Dermis blood vessel endothelial cell (primary cell): ENCODE measurements at regions not wholly inside any gene's neighbourhood (a gene's known extent, or its start where the extent isn't known, plus 50 kb on each side); places are given as distances from the start of the nearest gene placed in this dataset.

ENCODE experiments used
- DNase-seq: peaks from one replicate; pipeline ENCODE4 v3.0.0; 2010

DNA sequence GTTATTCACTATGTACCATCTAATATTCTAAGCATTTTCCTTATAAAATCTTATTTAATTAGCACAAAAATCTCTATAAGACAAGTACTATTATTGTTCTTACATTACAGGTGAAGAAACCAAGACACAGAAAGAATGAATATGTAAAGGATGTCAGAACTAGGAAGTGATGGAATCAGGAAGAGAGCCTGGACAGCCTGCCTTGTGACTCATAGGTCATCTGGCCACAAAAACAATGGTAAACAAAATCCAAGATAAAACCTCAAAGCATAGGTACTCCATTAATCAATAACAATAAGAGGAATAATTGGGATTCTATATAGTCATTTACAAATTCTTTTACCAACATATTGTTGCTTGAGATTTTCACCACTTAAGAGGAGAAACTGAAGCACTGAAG lies 505.4 kb upstream of the PIK3C3 start:
- no peak for DNase-seq

DNA sequence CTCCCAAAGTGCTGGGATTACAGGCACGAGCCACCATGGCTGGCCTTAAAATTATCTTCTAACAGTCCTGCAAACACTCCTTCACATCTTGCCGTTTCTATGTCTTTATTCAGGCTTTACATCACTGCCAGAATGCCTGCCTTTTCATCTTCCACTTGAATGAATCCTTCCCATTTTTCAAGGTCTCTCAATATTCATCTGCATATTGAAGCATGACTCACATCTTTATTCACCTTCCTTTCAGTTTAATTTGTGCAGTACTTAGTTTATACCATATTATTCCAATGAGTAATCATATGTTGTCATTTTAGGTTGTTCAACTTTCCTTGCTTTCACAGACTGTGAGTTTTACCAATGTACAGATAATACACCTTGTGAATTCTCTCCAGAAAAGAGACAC lies 510.1 kb upstream of the PIK3C3 start:
- DNase-seq: no peak

DNA sequence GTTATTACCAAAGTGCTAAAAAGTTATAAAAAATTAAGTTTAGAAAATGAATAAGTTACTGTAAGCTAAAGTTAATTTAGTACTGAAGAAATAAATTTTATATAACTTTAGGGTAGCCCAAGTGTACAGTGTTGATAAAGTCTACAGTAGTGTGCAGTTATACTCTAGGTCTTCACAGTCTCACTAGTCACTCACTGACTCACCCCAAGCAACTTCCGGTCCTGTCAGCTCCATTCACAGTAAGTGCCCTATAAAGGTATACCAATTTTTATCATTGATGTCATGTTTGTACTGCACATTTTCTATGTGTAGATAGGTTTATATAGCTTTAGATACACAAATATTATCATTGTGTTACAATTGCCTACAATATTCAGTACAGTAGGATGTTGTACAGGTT lies 518.3 kb upstream of the PIK3C3 start:
- DNase-seq: no peak

DNA sequence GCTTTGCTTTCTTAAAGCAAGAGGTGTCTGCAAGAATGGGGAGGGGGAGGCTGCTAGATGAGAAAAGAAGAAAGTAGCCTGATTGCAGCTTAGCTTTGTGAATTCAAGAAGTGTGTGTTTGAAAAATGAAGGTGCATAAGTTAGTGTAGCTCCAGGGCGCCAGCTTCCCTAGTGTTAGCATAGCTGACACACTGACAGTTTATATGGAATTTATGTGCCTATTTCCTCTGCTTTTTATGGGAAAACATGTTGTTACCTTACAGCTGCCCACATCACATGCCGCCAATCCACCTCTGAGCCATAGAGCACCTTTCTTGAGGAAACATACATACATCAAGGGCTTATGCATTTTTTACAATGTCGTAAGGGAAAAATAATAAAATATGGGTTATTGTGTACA lies 536.4 kb upstream of the PIK3C3 start:
- DNase-seq: no peak

DNA sequence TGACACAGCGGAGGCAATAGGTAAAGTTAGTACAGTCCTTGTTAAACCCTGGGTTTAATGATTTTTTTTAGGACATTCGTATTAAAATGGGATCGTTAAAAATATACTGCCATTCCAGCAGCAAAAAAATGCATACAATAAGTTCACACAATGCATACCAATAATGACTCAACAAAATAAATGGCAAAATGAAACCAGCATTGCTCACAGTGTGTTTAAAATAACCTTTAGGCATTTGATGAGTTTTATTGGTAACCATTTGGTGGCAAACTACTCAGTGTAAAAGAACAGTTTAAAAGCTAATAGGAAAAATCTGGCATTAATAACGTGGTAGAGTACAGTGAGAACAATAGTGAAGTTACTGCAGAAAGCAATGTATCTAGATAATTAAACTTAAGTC lies 539.0 kb upstream of the PIK3C3 start:
- no peak for DNase-seq

DNA sequence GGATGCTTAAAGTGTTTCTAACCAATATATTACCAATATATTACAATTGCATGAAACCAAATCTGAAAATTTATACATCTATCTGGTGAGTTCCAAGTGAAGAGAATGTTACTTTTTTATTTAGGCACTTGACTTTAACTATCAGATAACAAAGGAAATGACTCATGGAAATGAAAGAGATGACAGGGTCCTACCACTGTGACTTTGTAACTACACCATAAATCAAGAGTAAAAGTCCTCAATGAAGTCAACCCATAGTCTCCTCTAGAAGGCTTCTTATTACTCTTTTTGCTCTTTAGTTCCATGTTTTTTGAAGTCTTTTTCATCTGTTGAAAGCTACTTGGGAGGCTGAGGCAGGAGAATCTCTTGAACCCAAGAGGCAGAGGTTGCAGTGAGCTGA lies 545.0 kb upstream of the PIK3C3 start:
- DNase-seq: no peak

DNA sequence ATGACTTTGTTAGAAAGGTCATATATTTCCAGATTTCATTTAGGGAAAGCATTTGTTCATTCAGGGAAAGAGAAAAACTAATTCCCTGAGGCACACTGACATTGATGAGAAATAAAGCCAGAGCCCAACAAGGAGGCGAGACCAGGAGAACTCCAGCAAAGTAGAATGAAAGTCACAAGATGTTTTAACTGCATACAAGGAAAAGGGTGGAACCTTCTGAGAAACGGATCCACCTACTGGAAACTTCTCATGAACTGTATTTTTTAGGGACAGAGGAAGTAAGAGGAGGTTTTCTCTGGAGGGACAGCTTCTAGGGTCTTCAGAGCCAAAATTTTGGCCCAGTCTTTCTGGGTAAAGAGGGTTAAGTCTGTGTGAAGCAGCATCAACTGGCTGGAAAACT lies 548.2 kb upstream of the PIK3C3 start:
- no peak for DNase-seq

DNA sequence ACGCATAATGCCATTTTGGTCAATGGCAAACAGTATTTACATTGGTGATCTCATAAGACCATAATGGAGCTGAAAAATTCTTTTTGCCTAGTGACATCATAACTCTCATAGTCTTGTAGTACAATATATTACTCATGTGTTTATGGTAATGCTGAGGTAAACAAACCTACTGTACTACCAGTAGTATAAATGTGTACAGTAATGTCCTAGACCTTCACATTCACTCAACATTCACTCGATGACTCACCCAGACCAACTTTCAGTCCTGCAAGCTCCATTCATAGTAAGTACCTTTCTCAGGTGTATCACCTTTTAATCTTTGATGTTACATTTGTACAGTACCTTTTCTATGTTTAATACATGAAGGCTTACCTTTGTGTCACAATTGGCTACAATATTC lies 558.2 kb upstream of the PIK3C3 start:
- DNase-seq: no peak

DNA sequence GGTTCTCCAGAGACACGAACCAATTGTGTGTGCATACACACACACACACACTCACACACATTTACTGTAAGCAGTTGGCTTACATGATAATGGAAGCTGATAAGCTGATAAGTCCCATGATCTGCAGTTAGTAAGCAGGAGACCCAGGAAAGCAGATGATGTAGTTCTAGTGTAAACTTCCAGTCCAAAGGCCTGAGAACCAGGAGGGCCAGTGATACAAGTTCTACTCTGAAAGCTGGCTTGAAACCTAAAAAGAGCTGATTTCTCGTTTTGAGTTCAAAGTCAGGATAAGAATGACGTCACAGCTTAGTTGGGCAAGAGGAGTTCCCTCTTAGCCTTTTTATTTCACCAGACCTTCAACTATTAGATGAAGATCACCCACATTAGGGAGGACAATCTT lies 558.8 kb upstream of the PIK3C3 start:
- DNase-seq: no peak

DNA sequence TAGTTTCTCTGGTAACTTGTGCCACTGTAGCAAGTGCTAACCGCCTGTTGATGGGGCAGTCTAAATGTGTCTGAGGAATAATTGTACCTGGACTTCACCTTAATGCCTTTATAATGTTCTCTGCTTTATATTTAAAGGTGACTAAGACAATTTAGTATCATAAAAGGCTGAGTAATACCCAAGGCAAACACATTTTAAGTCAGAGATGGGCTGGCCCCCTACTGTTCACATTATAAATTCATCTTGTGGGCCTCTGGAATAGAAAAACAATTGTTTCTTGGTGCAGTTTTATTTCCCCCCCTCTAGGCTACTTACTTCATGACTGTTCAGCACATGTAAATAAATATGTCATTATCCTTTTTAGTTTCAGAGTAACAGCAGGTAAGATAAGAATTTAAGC lies 559.3 kb upstream of the PIK3C3 start:
- no peak for DNase-seq

DNA sequence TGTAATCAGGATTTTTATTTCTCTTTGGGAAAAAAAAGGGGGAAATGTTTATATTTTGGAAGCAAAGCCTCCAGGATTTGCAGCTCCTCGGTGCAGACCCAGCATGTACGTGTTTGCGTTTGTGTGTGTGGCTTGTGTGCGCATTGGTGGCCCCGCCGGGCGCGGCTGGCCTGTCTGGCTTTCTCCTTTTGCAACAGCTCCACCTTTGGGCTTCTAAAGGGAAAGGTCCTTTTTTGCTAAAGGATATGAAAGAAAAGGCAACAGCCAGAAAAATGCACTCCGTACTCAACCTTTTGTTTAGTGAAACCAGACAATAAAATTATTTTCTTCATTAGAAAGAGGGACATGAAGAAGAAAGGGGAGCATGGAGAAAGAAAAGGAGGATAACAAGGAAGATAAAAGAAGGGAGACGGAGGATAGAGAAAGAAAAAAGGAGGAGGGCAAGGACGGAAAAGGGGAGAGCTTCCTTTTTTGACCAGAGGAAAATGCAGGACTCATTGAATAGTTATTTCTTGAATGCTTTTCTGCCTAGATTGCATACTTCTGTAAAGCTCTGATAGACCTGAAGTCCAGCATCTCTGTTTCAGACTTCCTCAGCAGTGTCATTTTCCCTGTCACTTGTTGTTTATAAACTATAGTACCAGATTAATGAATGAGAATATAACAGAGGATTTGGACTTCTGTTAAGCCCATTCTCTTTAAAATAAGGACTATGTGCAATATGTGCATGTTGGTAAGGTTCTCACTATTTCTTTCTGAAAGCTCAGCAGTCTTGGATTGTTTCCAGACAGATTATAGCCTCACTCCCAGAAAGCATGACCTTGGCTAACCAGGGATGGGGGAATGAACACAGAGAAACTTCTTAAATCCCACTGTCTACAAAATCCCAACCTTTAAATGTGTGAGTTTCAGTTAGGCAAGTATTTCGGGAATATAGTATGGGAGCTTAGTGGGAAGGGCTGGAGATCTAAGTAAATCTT lies 563.1 kb upstream of the PIK3C3 start:
- DNase-seq: no peak

DNA sequence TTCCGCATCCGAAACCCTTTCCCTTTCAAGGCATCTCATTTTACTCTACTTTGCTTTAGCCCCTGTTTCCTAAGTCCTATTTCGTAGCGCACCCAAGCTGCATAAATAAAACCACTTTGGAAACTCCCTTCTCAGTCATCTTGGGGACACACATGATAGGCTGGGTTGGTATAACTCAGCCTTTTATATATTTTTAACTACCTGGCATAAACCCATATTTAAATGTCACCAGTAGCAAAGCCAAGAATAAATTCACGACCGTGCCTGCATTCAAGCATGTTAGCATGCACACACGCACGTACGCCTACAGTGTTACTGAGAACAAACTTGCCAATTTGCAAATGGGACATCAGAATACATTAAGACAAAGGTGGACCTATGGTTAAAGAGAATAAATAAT lies 564.7 kb upstream of the PIK3C3 start:
- no peak for DNase-seq

DNA sequence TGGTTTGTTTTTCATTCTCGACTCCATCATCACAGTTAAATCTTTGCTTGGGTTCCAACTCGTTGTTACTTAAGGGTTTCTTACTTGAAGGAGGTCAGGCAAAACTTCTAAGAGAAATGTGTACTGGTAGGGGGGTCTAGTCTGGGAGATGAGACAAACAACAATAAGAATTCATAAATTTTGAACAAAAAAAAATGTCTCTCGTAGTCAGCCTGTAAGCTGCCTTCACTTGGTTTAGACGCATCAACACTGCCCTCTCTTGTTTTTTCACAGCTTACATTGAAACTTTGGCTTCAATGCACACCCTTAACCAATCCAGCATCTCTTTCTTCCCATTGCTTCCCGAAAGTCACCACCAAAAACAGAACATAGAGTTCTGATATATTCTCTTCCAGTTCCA lies 576.4 kb upstream of the PIK3C3 start:
- DNase-seq: no peak

DNA sequence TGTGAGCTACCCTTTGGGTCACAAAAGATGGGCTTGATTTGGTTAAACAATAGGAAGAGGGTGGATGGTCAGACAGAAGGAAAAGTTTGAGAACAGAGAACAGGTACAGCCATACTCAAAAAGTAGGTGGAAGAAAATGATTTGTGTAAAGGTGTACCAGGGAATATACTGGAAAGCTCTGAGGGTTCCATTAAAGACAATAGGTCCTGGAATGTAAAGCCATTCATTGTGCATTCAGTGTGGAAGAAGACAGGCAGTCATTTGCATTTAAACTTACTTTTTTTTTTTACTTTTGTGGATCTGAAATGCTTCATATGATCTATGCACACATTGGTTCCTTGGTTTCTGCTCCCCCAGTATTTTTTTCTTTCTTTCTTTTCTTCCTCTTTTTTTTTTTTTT lies 581.4 kb upstream of the PIK3C3 start:
- no peak for DNase-seq

DNA sequence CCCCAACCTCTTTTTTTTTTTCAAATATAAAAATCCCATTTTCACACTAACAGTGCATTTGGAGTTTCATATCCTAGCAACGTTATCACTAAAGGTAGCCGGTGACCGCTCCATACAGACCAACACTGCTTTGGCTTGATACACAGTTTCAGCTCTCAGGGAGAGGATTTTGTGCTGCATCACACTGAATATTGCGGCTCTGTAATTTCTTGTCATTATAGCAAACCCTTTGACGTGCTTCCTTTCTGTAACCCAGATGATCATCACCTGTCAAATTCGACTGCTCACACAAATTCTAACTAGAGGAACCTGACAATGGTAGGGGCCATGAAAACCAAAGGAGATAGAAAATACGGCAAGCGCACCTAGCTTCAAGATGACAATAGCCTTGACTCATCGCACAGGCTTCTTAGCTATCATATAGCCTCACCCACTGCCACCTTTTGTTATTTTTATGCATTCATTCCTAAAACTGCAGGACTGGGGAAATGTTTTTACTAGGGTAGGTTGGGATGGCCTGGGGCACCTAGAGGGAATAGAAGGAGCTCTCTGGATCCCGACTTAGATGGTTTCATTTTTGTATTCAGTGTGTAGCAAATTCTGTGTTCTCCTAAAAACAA lies 582.9 kb upstream of the PIK3C3 start:
- no peak for DNase-seq

DNA sequence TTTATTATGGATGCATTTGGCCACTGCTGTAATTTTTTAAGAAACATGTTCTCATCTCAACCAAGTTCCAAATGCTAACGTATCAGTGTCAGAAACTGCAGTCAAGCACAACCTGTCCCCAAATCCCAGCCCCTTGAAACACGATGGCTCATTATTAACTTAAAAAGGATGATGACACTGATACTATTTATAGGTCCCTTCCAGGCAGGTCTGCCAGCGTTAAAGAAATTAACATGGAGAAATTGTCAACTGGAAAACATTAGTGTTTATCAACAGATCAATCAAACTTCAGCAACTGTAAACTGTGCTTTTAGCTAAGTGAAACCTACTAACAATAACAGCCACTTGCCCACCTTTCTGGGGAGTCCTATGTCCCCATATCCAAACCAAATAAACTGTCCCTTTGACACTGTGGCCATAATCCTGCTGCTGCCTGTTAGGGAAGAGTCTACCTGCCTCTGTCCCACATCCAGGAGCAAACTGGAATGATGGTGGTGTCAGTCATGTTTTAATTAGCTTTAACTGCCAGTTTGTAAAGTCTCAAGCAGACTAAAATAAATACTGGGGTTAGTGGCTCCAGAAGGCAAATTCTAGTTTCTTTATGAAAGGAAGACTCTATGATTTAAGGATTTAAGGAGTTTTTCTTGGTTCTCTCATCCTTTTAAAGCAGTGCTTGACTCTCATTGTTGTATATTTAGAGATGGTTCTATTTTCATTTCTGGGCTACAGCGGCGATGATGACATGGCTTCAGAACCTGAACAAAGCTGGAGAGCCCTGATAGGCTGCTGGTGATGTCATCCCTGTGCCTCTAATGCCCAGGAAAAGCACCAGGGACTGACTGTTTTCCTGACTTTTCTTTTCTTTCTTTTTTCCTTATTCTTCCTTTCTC lies 583.6 kb upstream of the PIK3C3 start:
- DNase-seq: no peak

DNA sequence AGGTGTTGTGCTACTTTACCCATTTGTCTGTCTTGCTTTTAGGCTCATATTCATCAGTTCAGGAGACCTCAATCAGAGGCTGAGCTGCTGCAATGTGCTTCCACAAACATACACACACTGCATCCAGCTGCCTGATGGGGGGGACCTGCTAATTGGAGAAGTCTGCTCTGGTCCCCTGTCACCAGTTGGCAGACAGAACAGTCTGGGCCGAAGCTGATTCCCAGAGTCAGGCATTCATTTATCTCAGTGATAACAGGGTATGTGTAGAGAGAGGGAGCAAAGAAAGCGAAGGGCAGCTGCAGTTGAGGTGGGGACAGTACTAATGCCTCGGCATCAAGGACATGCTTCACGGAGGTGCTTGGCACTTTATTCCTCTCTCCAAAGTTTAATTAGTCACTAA lies 584.3 kb upstream of the PIK3C3 start:
- no peak for DNase-seq

DNA sequence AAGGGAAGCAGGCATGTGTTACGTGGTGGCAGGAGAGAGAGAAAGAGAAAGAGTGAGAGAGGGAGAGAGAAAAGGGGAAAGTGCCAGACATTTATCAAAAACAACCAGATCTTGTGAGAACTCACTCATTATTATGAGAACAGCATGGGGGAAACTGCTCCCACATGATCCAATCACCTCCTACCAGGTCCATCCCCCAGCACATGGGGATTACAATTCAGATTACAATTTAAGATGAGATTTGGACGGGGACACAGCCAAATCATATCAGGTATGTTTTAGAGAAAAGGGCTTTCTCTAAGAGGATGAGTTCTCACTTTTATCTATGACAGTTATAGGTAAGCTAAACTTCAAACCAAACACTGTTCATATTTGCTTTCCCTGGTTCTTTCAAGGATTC lies 597.3 kb upstream of the PIK3C3 start:
- DNase-seq: no peak

DNA sequence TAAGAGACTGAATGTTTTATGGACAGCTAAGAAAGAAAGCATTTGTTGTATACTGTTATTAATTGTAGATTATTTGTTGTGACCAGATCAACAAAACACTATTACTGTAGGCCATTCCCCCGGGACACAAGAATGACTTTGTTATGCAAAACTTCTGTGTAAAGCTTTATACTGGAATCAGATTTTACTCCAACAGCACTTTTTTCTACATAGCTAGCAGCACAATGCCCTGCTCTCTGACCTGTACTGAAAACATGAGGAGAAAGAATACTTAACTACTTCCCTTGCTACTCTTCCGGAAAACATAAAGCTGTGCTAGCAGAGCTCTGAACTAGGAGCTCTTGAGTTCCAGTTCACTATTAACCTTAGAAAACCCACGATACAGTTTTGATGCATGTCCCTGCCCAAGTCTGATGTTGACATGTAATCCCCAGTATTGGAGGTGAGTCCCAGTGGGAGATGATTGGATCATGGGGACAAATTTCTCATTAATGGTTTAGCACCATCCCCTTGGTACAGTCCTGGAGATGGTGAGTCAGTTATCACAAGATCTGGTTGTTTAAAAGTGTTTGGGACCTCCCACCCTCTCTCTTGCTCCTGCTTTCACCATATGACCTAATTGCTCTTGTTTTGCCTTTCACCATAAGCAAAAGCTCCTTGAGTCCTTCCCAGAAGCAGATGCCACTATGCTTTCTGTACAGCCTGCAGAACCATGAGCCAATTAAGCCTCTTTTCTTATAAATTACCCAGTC lies 601.1 kb upstream of the PIK3C3 start:
- no peak for DNase-seq

DNA sequence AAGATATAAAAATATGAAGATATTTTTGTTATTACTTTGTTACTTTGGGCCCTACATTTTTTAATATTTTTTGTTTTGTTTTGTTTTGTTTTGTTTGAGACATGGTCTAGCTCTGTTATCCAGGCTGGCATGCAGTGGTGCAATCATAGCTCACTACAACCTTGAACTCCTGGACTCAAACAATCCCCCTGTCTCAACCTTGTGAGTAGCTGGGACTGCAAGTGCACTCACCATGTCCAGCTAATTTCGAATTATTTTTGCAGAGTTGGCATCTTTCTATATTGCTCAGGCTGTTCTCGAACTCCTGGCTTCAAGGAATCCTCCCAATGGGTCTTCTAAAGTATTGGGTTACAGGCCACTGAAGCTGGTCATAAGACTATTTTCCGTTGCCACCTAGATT lies 603.6 kb upstream of the PIK3C3 start:
- DNase-seq: no peak

DNA sequence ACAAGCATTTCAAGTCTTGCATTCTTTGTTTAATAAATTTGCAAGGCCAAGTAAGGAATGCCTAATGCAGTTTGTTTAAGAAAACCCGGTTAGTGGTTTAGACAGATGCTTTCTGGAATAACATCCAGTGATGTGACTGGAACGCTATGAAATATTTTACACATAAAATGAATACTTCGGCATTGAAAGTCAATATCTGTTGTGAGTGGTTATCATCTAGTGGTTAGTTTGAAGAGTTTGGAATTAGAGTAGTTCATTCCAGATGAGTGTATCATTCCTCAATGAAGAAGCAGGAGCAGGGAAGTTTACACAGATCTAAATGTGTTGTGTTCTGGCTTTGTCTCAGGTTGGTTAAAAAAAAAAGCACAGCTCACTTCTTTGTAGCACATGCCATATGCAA lies 608.0 kb upstream of the PIK3C3 start:
- DNase-seq: no peak

DNA sequence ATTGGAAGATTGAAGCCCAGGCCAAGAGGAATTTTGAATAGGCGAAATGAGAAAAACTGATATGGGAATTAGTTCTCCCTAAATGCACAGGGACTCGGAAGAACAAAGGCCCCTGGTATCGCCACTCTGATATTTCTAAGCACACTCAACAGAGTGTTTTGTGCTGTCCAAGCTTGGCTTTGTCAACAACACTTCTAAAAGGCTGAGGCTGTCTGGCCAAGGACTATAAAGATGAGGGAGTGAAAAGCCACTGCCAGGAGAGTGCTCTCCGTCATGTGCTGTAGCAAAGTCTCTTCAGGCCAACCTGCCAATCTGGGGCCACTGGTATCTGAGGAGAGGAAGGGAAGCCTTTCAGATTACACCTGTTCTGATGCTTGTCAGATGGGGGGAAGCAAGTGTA lies 611.2 kb upstream of the PIK3C3 start:
- no peak for DNase-seq

DNA sequence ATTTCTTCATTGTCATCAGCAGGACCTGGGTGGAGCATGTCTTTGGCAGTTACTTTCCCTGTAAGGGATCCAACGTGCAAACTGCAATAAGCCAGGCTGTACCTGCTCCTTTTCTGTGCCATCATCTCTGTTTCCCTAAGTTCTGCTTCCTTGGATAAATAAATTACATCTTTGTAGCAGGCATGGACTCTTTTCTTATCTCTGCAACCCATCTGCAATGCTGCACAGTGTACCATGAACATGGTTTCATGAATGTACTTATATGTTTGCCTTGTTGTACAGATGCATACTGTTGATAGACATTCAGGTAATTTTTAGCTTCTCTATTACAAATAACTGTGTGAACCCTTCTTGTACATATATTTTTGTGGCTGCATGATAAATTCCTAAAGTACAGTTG lies 616.7 kb upstream of the PIK3C3 start:
- no peak for DNase-seq
